Immature natural killer cell (primary cell): ENCODE measurements at regions not wholly inside any gene's neighbourhood (a gene's known extent, or its start where the extent isn't known, plus 50 kb on each side); places are given as distances from the start of the nearest gene placed in this dataset.

Source experiments
- DNase-seq, 3 donors: peaks; one replicate each; pipeline ENCODE4 v3.0.0; 2022; ENCODE audit warnings: mixed read lengths in 1 of 3
- H3K27ac Mint-ChIP-seq, 6 donors: one replicate each; pipeline ENCODE4 v1.8.0; 2020; ENCODE audit warnings: mixed read lengths in 6 of 6, mild to moderate bottlenecking in 5 of 6, inconsistent platforms in 4 of 6, moderate library complexity in 3 of 6
- H3K27me3 Mint-ChIP-seq, 3 donors: one replicate each; pipeline ENCODE4 v1.8.0; 2020 to 2021; ENCODE audit warnings: low read depth in 3 of 3, mild to moderate bottlenecking in 3 of 3, mixed read lengths in 3 of 3, moderate library complexity in 3 of 3, inconsistent platforms in 1 of 3
- H3K36me3 Mint-ChIP-seq, 3 donors: one replicate each; pipeline ENCODE4 v1.8.0; 2020; ENCODE audit warnings: mixed read lengths in 3 of 3, inconsistent platforms in 2 of 3, mild to moderate bottlenecking in 2 of 3
- H3K4me1 Mint-ChIP-seq, 2 donors: one replicate each; pipeline ENCODE4 v1.8.0; 2020; ENCODE audit warnings: inconsistent platforms in 2 of 2, mild to moderate bottlenecking in 2 of 2, mixed read lengths in 2 of 2, moderate library complexity in 1 of 2
- H3K4me3 Mint-ChIP-seq, 5 donors: one replicate each; pipeline ENCODE4 v1.8.0; 2020; ENCODE audit warnings: mild to moderate bottlenecking in 5 of 5, mixed read lengths in 5 of 5, inconsistent platforms in 3 of 5, moderate library complexity in 3 of 5
- H3K9me3 Mint-ChIP-seq, 6 donors: one replicate each; pipeline ENCODE4 v1.8.0; 2020; ENCODE audit warnings: mild to moderate bottlenecking in 6 of 6, mixed read lengths in 6 of 6, inconsistent platforms in 4 of 6, moderate library complexity in 3 of 6

DNA sequence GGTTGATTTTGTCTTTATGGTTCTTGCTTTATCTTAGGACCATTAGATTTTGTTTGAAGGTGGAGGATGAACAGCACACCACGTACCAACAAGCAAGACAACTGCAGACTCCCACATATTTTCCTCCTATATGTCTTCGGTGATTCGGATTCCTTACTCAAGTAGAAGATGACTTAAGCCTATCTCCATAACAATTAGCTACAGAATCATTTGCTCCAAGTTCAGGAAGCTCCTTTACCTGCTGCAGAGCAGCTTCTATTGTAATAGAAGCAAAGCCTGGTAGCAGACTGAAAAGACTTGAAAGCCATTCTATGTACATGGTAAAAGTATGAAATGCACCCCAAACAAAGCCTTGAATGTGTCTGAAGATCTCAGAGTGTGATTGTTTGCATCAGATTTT is 229.0 kb downstream of the SOX2 start:
- Mint-ChIP-seq H3K4me3 (no peak overlapping the region), H3K9me3 (peaks cover 0 to 17% (median 5%) of the 10 kb centered on the region in 6 donors), H3K27ac (no peak overlapping the region), H3K27me3 (peaks cover 0 to 3% (median 0%) of the 10 kb centered on the region in 3 donors), H3K36me3 (no peaks in the 10 kb centered on the region), H3K4me1 (no peaks in the 10 kb centered on the region)
- DNase-seq = no peak

DNA sequence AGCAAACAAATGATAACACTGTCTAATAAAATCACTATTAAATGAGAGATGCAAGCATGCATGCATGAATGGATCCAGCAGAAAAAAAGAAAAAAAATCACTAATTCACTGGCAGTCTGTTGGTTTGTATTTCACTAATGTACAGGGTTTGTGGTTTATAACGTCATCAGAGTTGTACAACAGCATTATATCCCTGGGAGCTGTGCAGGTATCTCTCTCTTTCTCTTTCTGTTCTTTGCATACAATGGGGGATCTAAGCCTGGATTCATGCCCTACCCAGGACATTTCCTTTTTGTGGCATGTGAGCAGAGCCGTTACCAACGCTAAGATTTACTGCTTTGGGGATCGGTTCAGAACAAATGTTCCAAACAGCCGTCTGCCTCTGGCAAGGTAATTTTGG is 229.5 kb downstream of the SOX2 start:
- no peaks in the 10 kb centered on the region for H3K36me3 Mint-ChIP-seq
- no peaks in the 10 kb centered on the region for H3K4me1 Mint-ChIP-seq
- no peak overlapping the region for H3K27ac Mint-ChIP-seq
- H3K27me3 Mint-ChIP-seq = peaks cover 0 to 3% (median 0%) of the 10 kb centered on the region in 3 donors
- DNase-seq = no peak
- no peak overlapping the region for H3K4me3 Mint-ChIP-seq
- H3K9me3 Mint-ChIP-seq = peaks cover 0 to 17% (median 6%) of the 10 kb centered on the region in 6 donors

DNA sequence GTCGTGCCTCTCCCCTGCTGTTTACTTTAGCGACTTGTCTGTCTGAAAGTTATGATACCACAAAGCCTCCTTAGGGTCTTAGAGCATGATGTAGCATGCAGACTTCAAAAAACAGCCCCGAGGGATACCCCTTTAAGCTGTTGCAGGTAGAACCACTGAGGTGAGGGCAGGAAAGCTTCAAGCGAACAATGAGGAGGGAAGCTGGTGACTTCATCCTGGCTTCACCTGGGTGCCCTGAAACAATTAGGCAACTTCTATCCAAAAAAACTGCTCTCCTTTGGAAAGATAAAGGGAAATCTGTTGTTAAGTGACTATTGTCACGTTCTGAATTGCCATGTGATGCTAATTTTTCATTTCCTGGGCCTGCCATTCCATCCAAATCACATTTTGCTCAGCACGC is 231.6 kb downstream of the SOX2 start:
- Mint-ChIP-seq H3K36me3 (no peaks in the 10 kb centered on the region), H3K27me3 (peaks cover 0 to 3% (median 0%) of the 10 kb centered on the region in 3 donors), H3K9me3 (peaks cover 0 to 18% (median 9%) of the 10 kb centered on the region in 6 donors), H3K4me1 (no peaks in the 10 kb centered on the region), H3K27ac (no peak overlapping the region), H3K4me3 (no peak overlapping the region)
- DNase-seq = no peak

DNA sequence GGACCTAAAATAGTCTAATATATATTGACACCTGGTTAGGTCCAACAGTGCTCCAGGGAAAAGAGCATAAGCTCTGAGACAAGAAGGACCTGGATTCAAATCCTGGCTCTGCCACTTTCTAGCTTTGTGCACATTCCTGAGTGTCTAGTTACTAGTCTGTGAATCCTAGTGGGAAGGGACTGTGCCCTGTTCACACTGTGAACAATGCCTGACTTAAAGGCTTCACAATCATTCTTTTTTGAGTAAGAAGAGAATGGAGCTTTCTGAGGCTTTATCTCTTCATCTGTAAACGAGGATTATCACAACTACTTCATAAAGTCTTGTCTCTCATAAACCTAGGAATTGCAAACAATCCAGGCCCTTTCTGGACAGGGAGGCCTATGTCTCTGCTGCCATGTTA is 235.9 kb downstream of the SOX2 start:
- Mint-ChIP-seq H3K4me3 (no peak overlapping the region), H3K27ac (no peak overlapping the region), H3K9me3 (peaks cover 2 to 13% (median 6%) of the 10 kb centered on the region in 6 donors), H3K4me1 (no peaks in the 10 kb centered on the region), H3K27me3 (no peaks in the 10 kb centered on the region), H3K36me3 (no peaks in the 10 kb centered on the region)
- DNase-seq = no peak

DNA sequence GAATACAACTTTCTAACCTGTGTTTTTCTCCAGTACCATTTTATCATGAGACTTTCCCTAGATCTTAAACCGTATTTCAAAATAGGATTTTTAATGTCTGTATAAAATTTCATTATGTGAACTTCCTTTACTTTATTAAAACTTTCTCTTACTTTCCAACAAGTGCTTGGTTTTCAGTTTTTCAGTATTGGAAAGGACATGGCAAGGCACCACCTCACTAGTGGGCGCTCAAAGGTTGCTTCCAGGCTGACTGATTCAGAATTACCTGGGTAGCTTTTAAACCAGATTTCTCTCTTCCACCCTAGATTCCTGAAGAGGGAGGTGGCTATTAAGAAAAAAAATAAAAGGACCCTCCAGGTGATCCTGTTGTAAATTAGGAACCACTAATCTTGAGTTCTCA is 236.6 kb downstream of the SOX2 start:
- H3K4me1 Mint-ChIP-seq = no peaks in the 10 kb centered on the region

DNA sequence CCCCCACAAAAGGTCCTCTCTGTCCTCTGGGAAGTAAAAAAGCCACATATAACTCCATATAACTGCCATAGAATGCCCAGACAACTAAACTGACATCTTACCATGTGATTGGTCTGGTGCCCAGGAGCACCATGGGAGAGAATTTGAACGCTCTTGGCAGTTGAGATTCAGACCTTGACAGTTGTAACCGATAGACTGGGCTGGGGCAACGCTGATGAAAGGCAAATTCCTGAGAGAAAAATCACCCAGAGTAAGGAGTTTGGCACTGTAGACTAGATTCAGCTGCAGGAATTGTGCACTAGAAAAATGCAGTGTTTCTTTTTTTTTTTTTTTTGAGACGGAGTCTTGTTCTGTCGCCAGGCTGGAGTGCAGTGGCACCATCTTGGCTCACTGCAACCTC is 240.5 kb downstream of the SOX2 start:
- Mint-ChIP-seq H3K9me3 (peaks cover 2 to 12% (median 3%) of the 10 kb centered on the region in 6 donors), H3K4me1 (no peaks in the 10 kb centered on the region), H3K27ac (no peak overlapping the region), H3K27me3 (no peaks in the 10 kb centered on the region), H3K4me3 (no peak overlapping the region), H3K36me3 (no peaks in the 10 kb centered on the region)
- no peak for DNase-seq

More for the DNA sequence above, 236.6 kb downstream of the SOX2 start:
- Mint-ChIP-seq H3K4me3 (no peak overlapping the region), H3K9me3 (peaks cover 2 to 14% (median 6%) of the 10 kb centered on the region in 6 donors), H3K36me3 (no peaks in the 10 kb centered on the region), H3K27ac (no peak overlapping the region), H3K27me3 (no peaks in the 10 kb centered on the region)
- DNase-seq = no peak

DNA sequence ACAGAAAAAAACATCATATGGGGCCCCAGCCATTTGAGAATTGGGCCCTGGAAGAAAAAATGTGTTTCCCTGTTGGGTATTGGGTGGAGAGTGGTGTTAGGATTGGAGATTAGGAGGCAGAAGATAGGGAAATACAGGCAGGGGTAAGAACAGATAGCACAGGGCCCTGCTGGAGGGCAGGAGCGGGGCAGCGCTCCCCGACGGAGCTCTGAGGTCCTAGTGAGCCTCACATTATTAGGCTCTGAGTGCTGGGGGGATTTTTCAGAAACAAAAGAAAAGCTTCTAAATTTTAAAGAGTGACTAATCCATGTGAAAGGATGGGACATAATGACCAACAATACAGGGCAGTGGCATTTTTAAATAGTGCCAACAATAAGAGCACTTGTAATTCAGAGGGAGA is 241.2 kb downstream of the SOX2 start:
- no peak for DNase-seq
- Mint-ChIP-seq H3K27ac (no peak overlapping the region), H3K9me3 (peaks cover 2 to 12% (median 7%) of the 10 kb centered on the region in 6 donors), H3K27me3 (no peaks in the 10 kb centered on the region), H3K36me3 (no peaks in the 10 kb centered on the region), H3K4me1 (no peaks in the 10 kb centered on the region), H3K4me3 (no peak overlapping the region)

DNA sequence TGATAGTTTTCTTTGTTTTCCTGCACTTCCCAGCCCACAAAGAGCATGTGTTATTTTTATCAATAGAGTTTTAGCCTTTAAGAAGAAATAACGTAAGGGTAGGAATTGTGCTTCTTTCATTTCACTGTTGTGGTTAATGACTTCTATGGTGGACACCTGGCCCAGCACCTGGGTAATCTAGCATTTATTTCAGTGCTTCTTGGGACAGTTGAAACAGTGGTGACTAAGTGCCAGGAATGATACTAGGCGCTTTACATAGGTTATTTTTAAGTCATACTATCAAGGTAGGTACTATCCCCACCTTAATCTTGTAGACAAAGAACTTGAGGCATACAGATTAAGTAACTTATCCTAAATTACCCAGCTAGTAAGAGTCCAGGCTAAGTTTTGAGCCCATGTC is 243.8 kb downstream of the SOX2 start:
- H3K27ac Mint-ChIP-seq = no peak overlapping the region
- H3K27me3 Mint-ChIP-seq = no peaks in the 10 kb centered on the region
- H3K4me3 Mint-ChIP-seq = no peak overlapping the region
- DNase-seq = no peak
- H3K4me1 Mint-ChIP-seq = no peaks in the 10 kb centered on the region
- no peaks in the 10 kb centered on the region for H3K36me3 Mint-ChIP-seq
- peaks cover under 1 to 19% (median 4%) of the 10 kb centered on the region in 6 donors for H3K9me3 Mint-ChIP-seq

DNA sequence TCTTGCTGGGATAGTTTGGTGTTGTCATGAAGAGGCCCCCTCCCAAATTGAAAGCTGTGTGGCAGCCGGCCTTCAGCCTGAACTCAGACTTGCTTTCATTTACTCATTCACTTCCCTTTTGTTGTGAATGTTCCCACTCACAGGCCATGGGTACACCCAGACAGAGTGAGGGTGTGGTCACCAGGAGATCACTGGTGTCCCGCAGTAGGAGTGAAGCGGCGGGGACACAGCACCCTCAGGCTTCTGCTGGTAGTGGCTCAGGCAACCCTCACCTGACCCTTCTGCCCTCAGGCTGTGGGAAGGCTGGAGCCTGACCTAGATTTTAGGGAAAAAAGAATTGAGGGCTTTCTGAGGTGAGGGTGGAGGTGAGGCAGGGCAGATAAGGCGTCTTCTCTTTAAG is 244.4 kb downstream of the SOX2 start:
- Mint-ChIP-seq H3K9me3 (peaks cover 0 to 19% (median 3%) of the 10 kb centered on the region in 6 donors), H3K4me3 (no peak overlapping the region), H3K27me3 (no peaks in the 10 kb centered on the region), H3K36me3 (no peaks in the 10 kb centered on the region), H3K4me1 (no peaks in the 10 kb centered on the region), H3K27ac (no peak overlapping the region)
- no peak for DNase-seq

DNA sequence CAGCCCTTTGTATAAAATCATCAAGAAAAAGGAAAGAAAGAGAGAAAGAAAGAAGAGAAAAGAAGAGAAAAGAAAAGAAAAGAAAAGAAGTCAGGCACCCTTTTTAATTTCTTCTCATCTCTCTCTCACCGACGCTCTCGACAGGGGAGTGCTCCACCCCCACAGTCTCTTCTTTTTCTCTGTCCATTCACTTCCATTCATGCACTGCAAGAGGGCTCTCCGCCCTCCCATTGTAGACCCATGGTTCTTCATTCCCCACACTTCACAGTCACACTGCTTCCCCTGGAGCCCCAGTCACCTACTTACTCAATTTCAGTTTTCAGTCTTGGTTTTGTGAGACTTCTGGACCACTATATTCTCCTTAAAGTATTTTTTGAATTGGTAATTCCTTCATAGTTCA is 254.7 kb downstream of the SOX2 start:
- Mint-ChIP-seq H3K9me3 (peaks cover under 1 to 17% (median 4%) of the 10 kb centered on the region in 6 donors), H3K4me1 (no peaks in the 10 kb centered on the region), H3K36me3 (no peaks in the 10 kb centered on the region), H3K4me3 (no peak overlapping the region), H3K27me3 (no peaks in the 10 kb centered on the region), H3K27ac (no peak overlapping the region)
- no peak for DNase-seq

DNA sequence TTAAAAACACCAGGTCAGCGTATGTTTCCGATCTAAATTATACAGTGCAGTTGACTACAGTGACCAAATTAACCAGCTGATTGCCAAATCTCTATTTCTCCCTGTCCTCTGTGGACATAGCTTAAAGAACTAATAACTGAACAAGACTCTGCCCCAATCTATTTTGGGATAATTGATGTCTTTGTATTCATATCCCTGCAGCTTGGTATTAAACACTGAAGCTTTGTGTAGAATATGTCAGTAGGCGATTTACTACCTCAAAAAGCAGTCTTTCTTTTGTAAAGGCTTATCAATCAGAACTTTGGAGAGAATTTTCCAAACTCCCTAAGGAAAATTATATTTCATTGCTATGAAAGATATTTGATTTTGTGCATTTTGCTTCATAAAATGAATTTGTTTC is 258.2 kb downstream of the SOX2 start:
- Mint-ChIP-seq H3K36me3 (no peaks in the 10 kb centered on the region), H3K9me3 (peaks cover 0 to 7% (median 2%) of the 10 kb centered on the region in 6 donors), H3K27ac (no peak overlapping the region), H3K4me3 (no peak overlapping the region), H3K4me1 (no peaks in the 10 kb centered on the region), H3K27me3 (no peaks in the 10 kb centered on the region)
- DNase-seq = no peak

DNA sequence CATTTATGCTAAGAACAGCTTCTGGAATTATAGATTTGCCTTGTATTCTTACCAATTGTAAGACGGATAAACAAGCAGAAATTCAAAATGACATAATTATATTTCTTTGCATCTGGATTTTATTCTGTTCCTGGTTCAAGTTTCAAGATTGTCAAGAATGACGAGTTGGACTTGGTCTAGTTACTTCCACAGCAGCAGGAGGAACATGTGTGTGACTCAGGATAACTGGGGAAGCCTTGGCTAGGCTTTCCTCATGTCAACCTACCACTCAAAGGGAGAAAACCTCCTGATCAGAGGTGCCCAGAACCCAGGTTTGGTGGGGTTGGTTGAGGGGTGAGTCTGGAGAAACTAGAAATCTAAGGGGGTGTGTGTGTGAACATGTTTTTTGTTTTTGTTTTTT is 259.7 kb downstream of the SOX2 start:
- Mint-ChIP-seq H3K4me3 (no peak overlapping the region), H3K27me3 (no peaks in the 10 kb centered on the region), H3K9me3 (peaks cover 0 to 7% (median 2%) of the 10 kb centered on the region in 6 donors), H3K27ac (no peak overlapping the region), H3K4me1 (no peaks in the 10 kb centered on the region), H3K36me3 (no peaks in the 10 kb centered on the region)
- DNase-seq = no peak

DNA sequence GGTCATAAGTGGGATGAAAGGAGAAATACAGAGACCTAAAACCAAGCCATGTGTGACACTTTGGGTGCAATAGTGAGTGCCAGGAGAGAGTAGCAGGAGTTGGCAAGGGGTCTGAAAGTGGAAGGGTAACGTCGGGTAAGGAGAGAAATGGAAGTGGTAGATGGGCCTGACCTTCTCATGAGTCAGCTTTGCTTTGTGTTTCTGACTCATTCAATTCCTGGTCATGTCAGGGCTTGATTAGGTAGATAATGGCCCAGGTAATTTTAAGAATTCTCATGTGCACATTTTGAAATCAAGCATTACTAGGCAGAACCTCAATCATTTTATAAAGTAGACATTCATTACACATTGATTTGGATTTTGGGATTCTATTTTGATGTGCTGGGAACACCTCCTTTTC is 262.5 kb downstream of the SOX2 start:
- peaks cover 0 to 15% (median 2%) of the 10 kb centered on the region in 6 donors for H3K9me3 Mint-ChIP-seq
- no peak for DNase-seq
- peaks cover 0 to 1% (median 0%) of the 10 kb centered on the region in 3 donors for H3K27me3 Mint-ChIP-seq
- no peaks in the 10 kb centered on the region for H3K36me3 Mint-ChIP-seq
- H3K4me1 Mint-ChIP-seq = no peaks in the 10 kb centered on the region
- H3K27ac Mint-ChIP-seq = no peak overlapping the region
- H3K4me3 Mint-ChIP-seq = no peak overlapping the region

DNA sequence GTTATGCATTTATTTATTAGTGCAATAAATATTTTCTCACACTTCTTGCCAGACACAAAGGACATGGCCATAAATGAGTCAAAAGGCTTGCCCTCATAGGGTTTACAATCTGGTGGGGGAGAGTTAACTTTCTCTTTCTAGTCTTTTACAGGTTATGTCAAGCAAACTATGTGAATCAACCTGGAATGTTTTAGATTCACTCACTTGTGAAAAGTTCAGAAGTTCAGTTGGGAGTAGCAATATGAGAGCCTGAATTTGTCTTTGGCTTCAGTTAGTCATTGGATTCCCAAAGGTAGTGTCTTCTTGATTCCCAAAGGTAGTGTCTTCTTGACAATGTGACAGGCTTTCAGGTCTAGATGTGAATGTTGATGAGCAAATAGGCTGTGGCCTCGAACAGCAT is 264.8 kb downstream of the SOX2 start:
- Mint-ChIP-seq H3K9me3 (peaks cover 0 to 33% (median 5%) of the 10 kb centered on the region in 6 donors), H3K36me3 (no peaks in the 10 kb centered on the region), H3K4me1 (no peaks in the 10 kb centered on the region), H3K27me3 (peaks cover 0 to 1% (median 0%) of the 10 kb centered on the region in 3 donors), H3K27ac (no peak overlapping the region), H3K4me3 (no peak overlapping the region)
- DNase-seq = no peak

DNA sequence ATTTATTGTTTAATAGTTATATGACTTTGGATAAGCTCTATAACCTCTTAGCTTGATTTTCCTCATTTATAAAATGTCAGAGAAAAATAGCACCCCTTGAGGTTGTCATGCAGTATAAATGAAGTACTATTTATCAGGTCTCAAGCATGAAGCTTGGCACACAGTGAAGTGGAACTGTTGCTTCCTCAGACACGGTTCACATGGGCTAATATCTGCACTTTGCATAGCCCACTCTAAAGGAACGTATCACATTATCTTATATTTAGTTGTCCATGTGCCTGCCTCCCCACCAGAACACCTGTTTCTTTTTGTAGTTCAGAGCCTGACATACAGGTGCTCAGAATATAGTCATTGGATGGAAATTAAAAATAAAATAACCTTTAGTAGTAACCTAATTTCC is 273.7 kb downstream of the SOX2 start:
- Mint-ChIP-seq H3K27ac (no peak overlapping the region), H3K36me3 (no peaks in the 10 kb centered on the region), H3K9me3 (peaks cover 8 to 26% (median 14%) of the 10 kb centered on the region in 6 donors), H3K4me1 (no peaks in the 10 kb centered on the region), H3K27me3 (peaks cover 0 to 4% (median 3%) of the 10 kb centered on the region in 3 donors), H3K4me3 (no peak overlapping the region)
- DNase-seq = no peak
